KMS-11 (cell line): ENCODE measurements at regions not wholly inside any gene's neighbourhood (a gene's known extent, or its start where the extent isn't known, plus 50 kb on each side); places are given as distances from the start of the nearest gene placed in this dataset.

Experiments
- H2AFZ ChIP-seq: fragments of 200-600 bp; sonication (generic); 2 replicates; pipeline ENCODE4 v1.6.1; 2016; ENCODE audit warnings: antibody characterized with exemption, mixed run types, low read depth
- H3K27ac ChIP-seq: fragments of 200-600 bp; sonication (generic); 2 replicates; pipeline ENCODE4 v1.6.1; 2016; ENCODE audit warnings: mild to moderate bottlenecking, mixed run types
- H3K27me3 ChIP-seq: fragments of 200-600 bp; sonication (generic); 2 replicates; pipeline ENCODE4 v1.6.1; 2017; ENCODE audit warnings: mild to moderate bottlenecking, low read depth, mixed run types, moderate library complexity; ENCODE audit not compliant: insufficient read depth
- H3K36me3 ChIP-seq: fragments of 200-600 bp; sonication (generic); 2 replicates; pipeline ENCODE4 v1.6.1; 2017; ENCODE audit warnings: mild to moderate bottlenecking, mixed run types; ENCODE audit not compliant: insufficient read depth
- H3K4me1 ChIP-seq: fragments of 200-600 bp; sonication (generic); 2 replicates; pipeline ENCODE4 v1.6.1; 2016; ENCODE audit warnings: mild to moderate bottlenecking, low read depth, mixed run types; ENCODE audit not compliant: poor library complexity, severe bottlenecking
- H3K4me2 ChIP-seq: fragments of 200-600 bp; sonication (generic); 2 replicates; pipeline ENCODE4 v1.7.0; 2016; ENCODE audit warnings: mild to moderate bottlenecking, mixed run types
- H3K4me3 ChIP-seq: fragments of 200-600 bp; sonication (generic); IDR thresholded peaks from 2 replicates; pipeline ENCODE4 v1.6.1; 2017; ENCODE audit warnings: low read depth, low read length, mixed read lengths; ENCODE audit not compliant: insufficient read depth
- H3K79me2 ChIP-seq: fragments of 200-600 bp; sonication (generic); 2 replicates; pipeline ENCODE4 v1.6.1; 2016; ENCODE audit warnings: low read depth, mixed run types; ENCODE audit not compliant: insufficient read depth
- H3K9ac ChIP-seq: fragments of 200-600 bp; sonication (generic); 2 replicates; pipeline ENCODE4 v1.6.1; 2016; ENCODE audit warnings: mild to moderate bottlenecking, mixed run types
- H4K20me1 ChIP-seq: fragments of 200-600 bp; sonication (generic); 2 replicates; pipeline ENCODE4 v1.6.1; 2016; ENCODE audit warnings: mild to moderate bottlenecking, mixed run types; ENCODE audit not compliant: insufficient read depth
- CTCF ChIP-seq: fragments of 200-600 bp; sonication (generic); conservative IDR thresholded peaks from 2 replicates; pipeline ENCODE4 v1.6.1; 2017; ENCODE audit warnings: low read depth, mild to moderate bottlenecking, antibody characterized with exemption, low read length, moderate library complexity, mixed read lengths

GRCh38 chr11:70671083-70671482 is 272.8 kb downstream of the CTTN start:
- Histone ChIP-seq H3K4me1 (no peaks in the 10 kb centered on the region), H3K27me3 (no peaks in the 10 kb centered on the region), H3K79me2 (no peaks in the 10 kb centered on the region), H3K27ac (no peak overlapping the region), H3K4me2 (no peak overlapping the region), H3K36me3 (no peaks in the 10 kb centered on the region), H3K4me3 (no peak overlapping the region), H3K9ac (no peak overlapping the region), H2AFZ (no peak overlapping the region), H4K20me1 (no peaks in the 10 kb centered on the region)
- no peak for TF ChIP-seq CTCF

GRCh38 chr11:70671611-70672010 is 273.3 kb downstream of the CTTN start:
- no peaks in the 10 kb centered on the region for H3K79me2 ChIP-seq
- TF ChIP-seq CTCF: no peak
- no peaks in the 10 kb centered on the region for H3K27me3 ChIP-seq
- H3K4me1 ChIP-seq: no peaks in the 10 kb centered on the region
- H3K9ac ChIP-seq: no peak overlapping the region
- no peak overlapping the region for H3K4me2 ChIP-seq
- H4K20me1 ChIP-seq: no peaks in the 10 kb centered on the region
- no peak overlapping the region for H3K4me3 ChIP-seq
- no peaks in the 10 kb centered on the region for H3K36me3 ChIP-seq
- no peak overlapping the region for H3K27ac ChIP-seq
- no peak overlapping the region for H2AFZ ChIP-seq

- Histone ChIP-seq H3K36me3 (no peaks in the 10 kb centered on the region), H3K4me2 (no peak overlapping the region), H4K20me1 (no peaks in the 10 kb centered on the region), H3K79me2 (no peaks in the 10 kb centered on the region), H2AFZ (no peak overlapping the region), H3K27me3 (no peaks in the 10 kb centered on the region), H3K4me1 (no peaks in the 10 kb centered on the region), H3K4me3 (no peak overlapping the region), H3K27ac (no peak overlapping the region), H3K9ac (no peak overlapping the region)
- no peak for TF ChIP-seq CTCF
Observed at GRCh38 chr11:70672991-70673653, 274.8 kb downstream of the CTTN start.

GRCh38 chr11:70674605-70675004 is 276.3 kb downstream of the CTTN start:
- Histone ChIP-seq H3K27ac (no peak overlapping the region), H3K4me1 (no peaks in the 10 kb centered on the region), H3K4me3 (no peak overlapping the region), H3K4me2 (no peak overlapping the region), H3K36me3 (no peaks in the 10 kb centered on the region), H3K27me3 (no peaks in the 10 kb centered on the region), H4K20me1 (no peaks in the 10 kb centered on the region), H3K9ac (no peak overlapping the region), H2AFZ (no peak overlapping the region), H3K79me2 (no peaks in the 10 kb centered on the region)
- no peak for TF ChIP-seq CTCF
